HepG2 (cell line): ENCODE measurements at regions not wholly inside any gene's neighbourhood (a gene's known extent, or its start where the extent isn't known, plus 50 kb on each side); places are given as distances from the start of the nearest gene placed in this dataset.
A peak's percentile ranks its signal among the peaks of the same experiment; 100 is the strongest.
"Not testable (repeated sequence)": the region's sequence is repeated elsewhere in the genome, so short reads cannot be mapped to it uniquely, and the experiment has no call there.

Experiments used
- ATAC-seq: fragments of 200-7000 bp; cut with Tn5 transposase; 3 replicates; pipeline ENCODE4 v1.9.1; 2020; ENCODE audit warnings: mild to moderate bottlenecking, moderate library complexity
- BruUV-seq: library from RNA; stranded (reverse); fragments of 400-500 nt; replicated peaks from 2 replicates; lab custom pipeline; 2021; lab: Mats Ljungman, UMichigan
- CTCF ChIA-PET: fragments of 300-600 bp; formaldehyde crosslinking; extraction: SDS; loops from one replicate; lab custom pipeline; 2021; ENCODE audit warnings: low total read pairs, inconsistent platforms, low intra/inter-chr PET ratio; lab: Yijun Ruan, JAX
- POLR2A ChIA-PET: fragments of 350-600 bp; sonication (Branson Sonifier 250); formaldehyde crosslinking; loops from one replicate; lab custom pipeline; 2020; ENCODE audit warnings: antibody characterized with exemption, inconsistent platforms; lab: Yijun Ruan, JAX
- DNase-seq: peaks from one replicate; pipeline ENCODE4 v3.0.0-alpha.2; 2015; ENCODE audit warnings: low spot score
- FAIRE-seq: peaks from 3 replicates; lab custom pipeline; 2011; peaks lifted over from hg19 to GRCh38; lab: Jason Lieb, UNC
- H2AFZ ChIP-seq: one replicate; pipeline ENCODE4 v1.6.1; 2011; ENCODE audit warnings: low read length, inconsistent platforms
- H3K27ac ChIP-seq: fragments of 300-600 bp; 3 replicates; pipeline ENCODE4 v1.8.0; 2011; ENCODE audit warnings: mixed run types, mild to moderate bottlenecking, mixed read lengths, low read length, inconsistent platforms; ENCODE audit not compliant: insufficient read depth; ENCODE audit errors: extremely low read length
- H3K27me3 ChIP-seq, 2 experiments: fragments of 200-600 bp in 1 of 2; 2 replicates in 1 of 2; 3 replicates in 1 of 2; pipeline versions ENCODE4 v1.6.0 to v1.8.0; 2011; ENCODE audit warnings: low read length in 2 of 2, mild to moderate bottlenecking in 2 of 2, moderate library complexity in 2 of 2, inconsistent platforms in 1 of 2; ENCODE audit not compliant: insufficient read depth in 2 of 2, control insufficient read depth in 1 of 2
- H3K36me3 ChIP-seq, 2 experiments: fragments of 200-600 bp in 1 of 2; replicated peaks in 1 of 2; 2 replicates in 1 of 2; 3 replicates in 1 of 2; pipeline versions ENCODE4 v1.5.1 to v1.8.0; 2011; ENCODE audit warnings: low read length in 2 of 2, inconsistent platforms in 1 of 2; ENCODE audit not compliant: insufficient read depth in 2 of 2, control insufficient read depth in 1 of 2
- H3K4me1 ChIP-seq: 2 replicates; pipeline ENCODE4 v1.5.1; 2012; ENCODE audit warnings: low read length, inconsistent platforms; ENCODE audit not compliant: insufficient read depth
- H3K4me2 ChIP-seq: 2 replicates; pipeline ENCODE4 v1.6.0; 2011; ENCODE audit warnings: low read depth, low read length, inconsistent platforms
- H3K4me3 ChIP-seq, 3 experiments: fragments of 200-600 bp in 1 of 3; sonication (generic), shearing (Covaris generic) in 1 of 3; replicated peaks in 1 of 3; 2 replicates each; pipeline ENCODE4 v1.5.1; 2011 to 2016; ENCODE audit warnings: low read length in 3 of 3, inconsistent platforms in 2 of 3, low read depth in 2 of 3, mild to moderate bottlenecking in 2 of 3, control low read depth in 1 of 3, mixed read lengths in 1 of 3; ENCODE audit not compliant: insufficient read depth in 1 of 3
- H3K79me2 ChIP-seq: one replicate; pipeline ENCODE4 v1.6.1; 2011; ENCODE audit warnings: low read length, inconsistent platforms; ENCODE audit not compliant: insufficient read depth
- H3K9ac ChIP-seq: 2 replicates; pipeline ENCODE4 v1.6.0; 2011; ENCODE audit warnings: mild to moderate bottlenecking, low read depth, low read length, inconsistent platforms; ENCODE audit not compliant: insufficient read depth
- H3K9me3 ChIP-seq: 2 replicates; pipeline ENCODE4 v1.5.1; 2012; ENCODE audit warnings: mild to moderate bottlenecking, low read length
- H4K20me1 ChIP-seq: 2 replicates; pipeline ENCODE4 v1.6.0; 2011; ENCODE audit warnings: inconsistent platforms, mild to moderate bottlenecking, low read length, moderate library complexity; ENCODE audit not compliant: insufficient read depth
- DNMT1 ChIP-seq: sonication (generic); formaldehyde crosslinking; IDR thresholded peaks from 2 replicates; pipeline ENCODE4 v1.5.1; 2020; ENCODE audit warnings: mild to moderate bottlenecking, missing genetic modification reagents
- HNRNPK ChIP-seq: fragments of 200-400 bp; formaldehyde crosslinking; IDR thresholded peaks from 2 replicates; pipeline ENCODE4 v1.6.1; 2018; ENCODE audit warnings: low read length, low read depth, moderate library complexity, mild to moderate bottlenecking; ENCODE audit not compliant: poor library complexity, severe bottlenecking
- PBX3 ChIP-seq: sonication (generic); formaldehyde crosslinking; IDR thresholded peaks from 2 replicates; pipeline ENCODE4 v1.8.1; 2023; ENCODE audit warnings: missing genetic modification reagents, inconsistent platforms, borderline replicate concordance
- PCBP1 ChIP-seq: fragments of 200-400 bp; formaldehyde crosslinking; IDR thresholded peaks from 2 replicates; pipeline ENCODE4 v1.6.1; 2017; ENCODE audit warnings: mild to moderate bottlenecking, low read depth, low read length, borderline replicate concordance
- PTBP1 ChIP-seq: fragments of 200-400 bp; formaldehyde crosslinking; IDR thresholded peaks from 2 replicates; pipeline ENCODE4 v1.6.1; 2018; ENCODE audit warnings: low read length, low read depth; ENCODE audit not compliant: poor library complexity, severe bottlenecking
- ZNF512B ChIP-seq: sonication (generic); formaldehyde crosslinking; IDR thresholded peaks from 2 replicates; pipeline ENCODE4 v1.5.1; 2020; ENCODE audit warnings: missing genetic modification reagents, mild to moderate bottlenecking, borderline replicate concordance
- ZNF614 ChIP-seq: IDR thresholded peaks from 2 replicates; pipeline ENCODE4 v1.6.1; 2018; ENCODE audit warnings: missing biosample characterization, missing genetic modification reagents, inconsistent platforms, borderline replicate concordance
- WGBS: methylation state at CpG from one replicate; pipeline ENCODE4 v1.1.6; 2017; ENCODE audit warnings: low lambda C conversion rate; 5-methylcytosine and 5-hydroxymethylcytosine counted together
- in situ Hi-C: cut with HindIII; loops from 2 replicates; pipeline ENCODE4 v1.10.0; 2017; ENCODE audit warnings: low pct_unique_long_range_greater_than_20kb; ENCODE audit not compliant: extremely low pct_ligation_motif_present
- intact Hi-C: fragments of 100-400 bp; cut with micrococcal nuclease; formaldehyde crosslinking; loops from one replicate; pipeline ENCODE4 v1.10.0; 2022; ENCODE audit not compliant: unreplicated experiment

- no peak for TF ChIP-seq DNMT1
- peak; percentile 72 for TF ChIP-seq HNRNPK
- TF ChIP-seq ZNF614 (CRISPR knock-in tag): no peak
- TF ChIP-seq PCBP1: 0 out of 2 replicates have a peak, but pooled peaks have one; percentile 58
- peak; percentile 85 for TF ChIP-seq PTBP1
- TF ChIP-seq PBX3 (CRISPR knock-in tag): no peak
- no peak for TF ChIP-seq ZNF512B (CRISPR knock-in tag)
- TF ChIP-seq, all 625 proteins: peak for 3
- Histone ChIP-seq H2AFZ (no peak overlapping the region), H3K9me3 (no peaks in the 10 kb centered on the region), H3K9ac (no peak overlapping the region), H3K4me2 (no peak overlapping the region), H3K79me2 (no peaks in the 10 kb centered on the region), H3K27ac (no peak overlapping the region), H3K4me1 (peaks cover 33% of the 10 kb centered on the region), H3K4me3 (no peak overlapping the region), H3K27me3 (peaks cover 1 to 4% of the 10 kb centered on the region in 2 experiments; a peak in 1 of 5 replicates), H3K36me3 (no peaks in the 10 kb centered on the region), H4K20me1 (no peaks in the 10 kb centered on the region)
- peak; percentile 63 for FAIRE-seq
- POLR2A ChIA-PET: interaction anchor here (4.9 kb wide), 1 partner anchor 67 kb away, joined by 42 read pairs; no protein-coding TSS in a partner anchor
- BruUV-seq: no TSS peak
- intact Hi-C loops (no loop called here), in situ Hi-C loops (no loop called here)
- 83% methylated on average over 2 of the region's 2 CpGs for WGBS
- CTCF ChIA-PET: no interaction called here
- no peak for ATAC-seq
- DNase-seq: no peak
Measured at GRCh38 chr6:834190-834589, 141.3 kb upstream of the EXOC2 start.

- not testable (repeated sequence) for ATAC-seq
- WGBS: 45% methylated on average over 2 of the region's 2 CpGs
Measured at GRCh38 chr6:832804-833203, 139.9 kb upstream of the EXOC2 start.

More at GRCh38 chr6:832804-833203, 139.9 kb upstream of the EXOC2 start:
- DNase-seq, H2AFZ ChIP-seq, BruUV-seq, in situ Hi-C loops, FAIRE-seq, intact Hi-C loops, H3K4me2 ChIP-seq, CTCF ChIA-PET, H3K79me2 ChIP-seq, H3K27ac ChIP-seq, H3K4me3 ChIP-seq, H3K27me3 ChIP-seq, H3K9me3 ChIP-seq, H4K20me1 ChIP-seq, H3K9ac ChIP-seq, H3K36me3 ChIP-seq, POLR2A ChIA-PET: not testable (repeated sequence)
- H3K4me1 ChIP-seq: peaks cover 32% of the 10 kb centered on the region
